SK-N-SH (cell line): ENCODE measurements at regions not wholly inside any gene's neighbourhood (a gene's known extent, or its start where the extent isn't known, plus 50 kb on each side); places are given as distances from the start of the nearest gene placed in this dataset.

Experiments used
- CTCF ChIA-PET: fragments of 300-600, 350-600 bp; formaldehyde crosslinking; extraction: SDS; loops from one replicate; lab custom pipeline; 2021; lab: Yijun Ruan, JAX
- POLR2A ChIA-PET: fragments of 350-600 bp; sonication (Branson Sonifier 250); formaldehyde crosslinking; extraction: SDS; loops from one replicate; lab custom pipeline; 2020; ENCODE audit warnings: antibody characterized with exemption, inconsistent platforms; lab: Yijun Ruan, JAX
- DNase-seq: peaks from one replicate; pipeline ENCODE4 v3.0.0; 2012
- H2AFZ ChIP-seq: fragments of 200-600 bp; sonication (generic); 2 replicates; pipeline ENCODE4 v1.8.1; 2016; ENCODE audit warnings: antibody characterized with exemption, mild to moderate bottlenecking, low read depth
- H3F3A ChIP-seq: fragments of 200-600 bp; sonication (generic); replicated peaks from 2 replicates; pipeline ENCODE3; 2016; ENCODE audit warnings: antibody characterized with exemption, mild to moderate bottlenecking; ENCODE audit not compliant: insufficient read depth
- H3K27ac ChIP-seq, 2 experiments: fragments of 200-500 bp in 1 of 2; fragments of 200-600 bp in 1 of 2; sonication (Bioruptor generic) in 1 of 2; sonication (generic), shearing (Covaris generic) in 1 of 2; 2 replicates each; pipeline versions ENCODE4 v1.5.1 to v1.6.1; 2014 to 2016; ENCODE audit warnings: low read depth in 2 of 2, inconsistent platforms in 1 of 2, low read length in 1 of 2, mild to moderate bottlenecking in 1 of 2, mixed read lengths in 1 of 2
- H3K27me3 ChIP-seq: fragments of 200-600 bp; sonication (generic), shearing (Covaris generic); 2 replicates; pipeline ENCODE4 v1.6.1; 2016; ENCODE audit warnings: mixed run types; ENCODE audit not compliant: insufficient read depth
- H3K36me3 ChIP-seq, 2 experiments: fragments of 200-500 bp in 1 of 2; fragments of 200-600 bp in 1 of 2; sonication (Bioruptor generic) in 1 of 2; sonication (generic) in 1 of 2; replicated peaks in 1 of 2; 2 replicates each; pipeline versions ENCODE3 to v1.5.1; 2014 to 2016; ENCODE audit warnings: low read length in 1 of 2, mild to moderate bottlenecking in 1 of 2; ENCODE audit not compliant: insufficient read depth in 2 of 2, control insufficient read depth in 1 of 2
- H3K4me1 ChIP-seq, 2 experiments: fragments of 200-500 bp in 1 of 2; fragments of 200-600 bp in 1 of 2; sonication (Bioruptor generic) in 1 of 2; sonication (generic), shearing (Covaris generic) in 1 of 2; 2 replicates each; pipeline versions ENCODE4 v1.5.1 to v1.6.1; 2014 to 2016; ENCODE audit warnings: low read depth in 1 of 2, low read length in 1 of 2, mixed run types in 1 of 2; ENCODE audit not compliant: insufficient read depth in 2 of 2, control insufficient read depth in 1 of 2
- H3K4me2 ChIP-seq: fragments of 200-600 bp; sonication (generic), shearing (Covaris generic); 2 replicates; pipeline ENCODE4 v1.6.1; 2017; ENCODE audit warnings: mixed run types
- H3K4me3 ChIP-seq, 2 experiments: fragments of 200-500 bp in 1 of 2; fragments of 200-600 bp in 1 of 2; sonication (Bioruptor generic) in 1 of 2; sonication (generic), shearing (Covaris generic) in 1 of 2; 2 replicates each; pipeline versions ENCODE4 v1.5.1 to v1.8.1; 2014 to 2016; ENCODE audit warnings: low read depth in 2 of 2, inconsistent platforms in 1 of 2, low read length in 1 of 2, mild to moderate bottlenecking in 1 of 2, mixed read lengths in 1 of 2, moderate library complexity in 1 of 2
- H3K79me2 ChIP-seq: fragments of 200-600 bp; sonication (generic); 2 replicates; pipeline ENCODE4 v1.8.1; 2017; ENCODE audit warnings: mild to moderate bottlenecking; ENCODE audit not compliant: insufficient read depth
- H3K9ac ChIP-seq: fragments of 200-600 bp; sonication (generic); 2 replicates; pipeline ENCODE4 v1.6.1; 2017; ENCODE audit warnings: mixed run types
- H3K9me2 ChIP-seq: fragments of 200-600 bp; sonication (generic); 2 replicates; pipeline ENCODE4 v1.6.1; 2017; ENCODE audit warnings: mixed run types
- H3K9me3 ChIP-seq: fragments of 200-600 bp; sonication (generic); 2 replicates; pipeline ENCODE4 v1.6.1; 2017; ENCODE audit warnings: mixed run types, mild to moderate bottlenecking, moderate library complexity
- H4K20me1 ChIP-seq: fragments of 200-600 bp; sonication (generic); 2 replicates; pipeline ENCODE4 v1.6.1; 2017; ENCODE audit warnings: mild to moderate bottlenecking, mixed run types; ENCODE audit not compliant: insufficient read depth
- ELF1 ChIP-seq: IDR thresholded peaks from 2 replicates; pipeline ENCODE4 v1.4.0; 2012
- EP300 ChIP-seq, 2 experiments: IDR thresholded peaks; 2 replicates each; pipeline versions ENCODE4 v1.4.0 to v1.6.1; 2012; ENCODE audit warnings: borderline replicate concordance in 1 of 2, low read depth in 1 of 2, low read length in 1 of 2
- FOXJ3 ChIP-seq: sonication (generic); formaldehyde crosslinking; IDR thresholded peaks from 2 replicates; pipeline ENCODE4 v1.5.1; 2020; ENCODE audit warnings: mild to moderate bottlenecking, missing genetic modification reagents
- MEF2A ChIP-seq: IDR thresholded peaks from 2 replicates; pipeline ENCODE4 v1.4.0; 2012; ENCODE audit warnings: low read depth, borderline replicate concordance
- NFIC ChIP-seq: IDR thresholded peaks from 2 replicates; pipeline ENCODE4 v1.4.0; 2012; ENCODE audit warnings: borderline replicate concordance
- POLR2AphosphoS5 ChIP-seq: IDR thresholded peaks from 2 replicates; pipeline ENCODE4 v1.6.1; 2012; ENCODE audit warnings: low read depth, low read length
- RAD21 ChIP-seq: IDR thresholded peaks from 2 replicates; pipeline ENCODE4 v1.6.1; 2012; ENCODE audit warnings: mild to moderate bottlenecking, low read length
- RCOR1 ChIP-seq: fragments of 150-350 bp; IDR thresholded peaks from 2 replicates; pipeline ENCODE4 v1.6.1; 2017; ENCODE audit warnings: antibody characterized with exemption, low read length
- RXRA ChIP-seq: IDR thresholded peaks from 2 replicates; pipeline ENCODE4 v1.4.0; 2012; ENCODE audit warnings: low read depth, mild to moderate bottlenecking, borderline replicate concordance
- SIN3A ChIP-seq: IDR thresholded peaks from 2 replicates; pipeline ENCODE4 v1.6.1; 2012; ENCODE audit warnings: low read depth, mild to moderate bottlenecking, low read length, moderate library complexity, borderline replicate concordance
- SMC3 ChIP-seq: IDR thresholded peaks from 2 replicates; pipeline ENCODE4 v1.6.1; 2012; ENCODE audit warnings: low read depth, low read length, improper control_type of control experiment
- WGBS: methylation state at CpG from one replicate; pipeline ENCODE4 v1.1.6; 2017; ENCODE audit warnings: low lambda C conversion rate; 5-methylcytosine and 5-hydroxymethylcytosine counted together
- TF ChIP-seq, protein P1 (sequence below): fragments of 200-600 bp; sonication (generic); IDR thresholded peaks from 2 replicates; pipeline ENCODE4 v1.6.1; 2017; ENCODE audit warnings: antibody characterized with exemption, mild to moderate bottlenecking, moderate library complexity
- TF ChIP-seq, protein P2 (sequence below): IDR thresholded peaks from 2 replicates; pipeline ENCODE4 v1.6.1; 2012; ENCODE audit warnings: mild to moderate bottlenecking, low read depth, low read length, moderate library complexity
- TF ChIP-seq, protein P3 (sequence below): fragments of 150-350 bp; IDR thresholded peaks from 2 replicates; pipeline ENCODE4 v1.6.1; 2017; ENCODE audit warnings: antibody characterized with exemption, low read length, low read depth, borderline replicate concordance
- TF ChIP-seq, protein P4 (sequence below): IDR thresholded peaks from 2 replicates; pipeline ENCODE4 v1.4.0; 2012; ENCODE audit warnings: low read depth

DNA sequence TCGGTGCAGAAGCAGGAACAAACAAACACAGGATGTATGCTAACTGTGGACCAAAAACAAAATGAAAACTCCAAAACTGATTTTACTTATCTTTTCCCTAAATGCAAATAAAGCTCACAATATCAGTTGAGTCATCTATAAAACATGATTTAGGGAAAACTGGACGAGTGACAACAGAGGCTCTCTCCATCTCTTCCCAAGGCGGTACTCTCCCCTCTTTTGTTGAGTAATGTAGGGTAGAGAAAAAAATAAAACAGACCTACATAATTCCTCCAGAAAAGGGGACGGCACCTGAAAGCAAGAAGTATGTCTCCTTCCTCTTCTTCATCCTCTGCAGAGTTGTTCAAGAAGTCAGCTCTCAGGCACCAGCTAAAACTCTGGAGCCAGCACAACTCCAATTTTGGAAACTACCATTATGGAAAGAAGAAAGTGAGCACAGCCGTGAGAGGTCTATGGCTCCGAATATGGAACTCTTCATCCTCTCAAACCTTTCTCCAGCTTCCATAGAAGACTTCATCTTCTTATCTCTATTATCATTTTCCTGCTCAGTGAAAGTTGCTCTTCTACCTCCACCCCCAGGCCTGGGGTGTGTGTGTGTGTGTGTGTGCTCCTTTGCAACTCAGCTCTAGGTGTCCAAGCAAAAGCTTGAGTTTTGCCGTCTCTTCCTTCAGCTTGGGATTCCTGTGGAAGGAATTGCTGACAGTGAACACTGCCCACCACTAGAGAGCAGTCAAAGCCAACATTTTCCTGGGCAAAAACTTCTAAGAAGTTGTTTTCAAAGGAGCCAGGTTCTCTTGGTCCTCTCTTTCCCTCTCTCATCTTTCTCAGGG is 155.4 kb downstream of the DIO2 start:
- peak; percentile 23 for DNase-seq
- Histone ChIP-seq H3K9me2 (no peaks in the 10 kb centered on the region), H3K9ac (no peak overlapping the region), H3K36me3 (no peaks in the 10 kb centered on the region), H3K27ac (no peak overlapping the region; a peak in 1 of 4 replicates), H3K79me2 (no peaks in the 10 kb centered on the region), H3F3A (no peaks in the 10 kb centered on the region), H3K27me3 (no peaks in the 10 kb centered on the region), H3K4me2 (peak overlapping the region; percentile 71), H3K4me1 (no peaks in the 10 kb centered on the region), H3K4me3 (peak overlapping the region in 1 of 2 experiments; percentile 35; a peak in 1 of 4 replicates), H2AFZ (peak overlapping the region; percentile 77; the same call in 1 of the 2 replicates), H3K9me3 (peaks cover 10% of the 10 kb centered on the region; the same call in 1 of the 2 replicates), H4K20me1 (no peaks in the 10 kb centered on the region)
- CTCF ChIA-PET: interaction anchor here (0.6 to 1.9 kb wide), 34 partner anchors 8 to 1122 kb away, joined by 3 to 37 read pairs (median 4); no protein-coding TSS in a partner anchor
- 15% methylated on average over 7 of the region's 7 CpGs for WGBS
- POLR2A ChIA-PET: no interaction called here
- TF ChIP-seq RAD21 (peak; percentile 86), RXRA (no peak), SMC3 (peak; percentile 88), ELF1 (no peak), NFIC (no peak), RCOR1 (no peak), POLR2AphosphoS5 (no peak), FOXJ3 (no peak), MEF2A (no peak), SIN3A (no peak), EP300 (IDR thresholded peaks at IDR 0.05; ENCODE audit: borderline replicate concordance in 1 of 2, low read depth in 1 of 2, low read length in 1 of 2) (no peak)
- TF ChIP-seq, protein P1, sequence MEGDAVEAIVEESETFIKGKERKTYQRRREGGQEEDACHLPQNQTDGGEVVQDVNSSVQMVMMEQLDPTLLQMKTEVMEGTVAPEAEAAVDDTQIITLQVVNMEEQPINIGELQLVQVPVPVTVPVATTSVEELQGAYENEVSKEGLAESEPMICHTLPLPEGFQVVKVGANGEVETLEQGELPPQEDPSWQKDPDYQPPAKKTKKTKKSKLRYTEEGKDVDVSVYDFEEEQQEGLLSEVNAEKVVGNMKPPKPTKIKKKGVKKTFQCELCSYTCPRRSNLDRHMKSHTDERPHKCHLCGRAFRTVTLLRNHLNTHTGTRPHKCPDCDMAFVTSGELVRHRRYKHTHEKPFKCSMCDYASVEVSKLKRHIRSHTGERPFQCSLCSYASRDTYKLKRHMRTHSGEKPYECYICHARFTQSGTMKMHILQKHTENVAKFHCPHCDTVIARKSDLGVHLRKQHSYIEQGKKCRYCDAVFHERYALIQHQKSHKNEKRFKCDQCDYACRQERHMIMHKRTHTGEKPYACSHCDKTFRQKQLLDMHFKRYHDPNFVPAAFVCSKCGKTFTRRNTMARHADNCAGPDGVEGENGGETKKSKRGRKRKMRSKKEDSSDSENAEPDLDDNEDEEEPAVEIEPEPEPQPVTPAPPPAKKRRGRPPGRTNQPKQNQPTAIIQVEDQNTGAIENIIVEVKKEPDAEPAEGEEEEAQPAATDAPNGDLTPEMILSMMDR: peak; percentile 83
- TF ChIP-seq, protein P2, sequence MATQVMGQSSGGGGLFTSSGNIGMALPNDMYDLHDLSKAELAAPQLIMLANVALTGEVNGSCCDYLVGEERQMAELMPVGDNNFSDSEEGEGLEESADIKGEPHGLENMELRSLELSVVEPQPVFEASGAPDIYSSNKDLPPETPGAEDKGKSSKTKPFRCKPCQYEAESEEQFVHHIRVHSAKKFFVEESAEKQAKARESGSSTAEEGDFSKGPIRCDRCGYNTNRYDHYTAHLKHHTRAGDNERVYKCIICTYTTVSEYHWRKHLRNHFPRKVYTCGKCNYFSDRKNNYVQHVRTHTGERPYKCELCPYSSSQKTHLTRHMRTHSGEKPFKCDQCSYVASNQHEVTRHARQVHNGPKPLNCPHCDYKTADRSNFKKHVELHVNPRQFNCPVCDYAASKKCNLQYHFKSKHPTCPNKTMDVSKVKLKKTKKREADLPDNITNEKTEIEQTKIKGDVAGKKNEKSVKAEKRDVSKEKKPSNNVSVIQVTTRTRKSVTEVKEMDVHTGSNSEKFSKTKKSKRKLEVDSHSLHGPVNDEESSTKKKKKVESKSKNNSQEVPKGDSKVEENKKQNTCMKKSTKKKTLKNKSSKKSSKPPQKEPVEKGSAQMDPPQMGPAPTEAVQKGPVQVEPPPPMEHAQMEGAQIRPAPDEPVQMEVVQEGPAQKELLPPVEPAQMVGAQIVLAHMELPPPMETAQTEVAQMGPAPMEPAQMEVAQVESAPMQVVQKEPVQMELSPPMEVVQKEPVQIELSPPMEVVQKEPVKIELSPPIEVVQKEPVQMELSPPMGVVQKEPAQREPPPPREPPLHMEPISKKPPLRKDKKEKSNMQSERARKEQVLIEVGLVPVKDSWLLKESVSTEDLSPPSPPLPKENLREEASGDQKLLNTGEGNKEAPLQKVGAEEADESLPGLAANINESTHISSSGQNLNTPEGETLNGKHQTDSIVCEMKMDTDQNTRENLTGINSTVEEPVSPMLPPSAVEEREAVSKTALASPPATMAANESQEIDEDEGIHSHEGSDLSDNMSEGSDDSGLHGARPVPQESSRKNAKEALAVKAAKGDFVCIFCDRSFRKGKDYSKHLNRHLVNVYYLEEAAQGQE: no peak
- TF ChIP-seq, protein P3, sequence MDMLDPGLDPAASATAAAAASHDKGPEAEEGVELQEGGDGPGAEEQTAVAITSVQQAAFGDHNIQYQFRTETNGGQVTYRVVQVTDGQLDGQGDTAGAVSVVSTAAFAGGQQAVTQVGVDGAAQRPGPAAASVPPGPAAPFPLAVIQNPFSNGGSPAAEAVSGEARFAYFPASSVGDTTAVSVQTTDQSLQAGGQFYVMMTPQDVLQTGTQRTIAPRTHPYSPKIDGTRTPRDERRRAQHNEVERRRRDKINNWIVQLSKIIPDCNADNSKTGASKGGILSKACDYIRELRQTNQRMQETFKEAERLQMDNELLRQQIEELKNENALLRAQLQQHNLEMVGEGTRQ: no peak
- TF ChIP-seq, protein P4, sequence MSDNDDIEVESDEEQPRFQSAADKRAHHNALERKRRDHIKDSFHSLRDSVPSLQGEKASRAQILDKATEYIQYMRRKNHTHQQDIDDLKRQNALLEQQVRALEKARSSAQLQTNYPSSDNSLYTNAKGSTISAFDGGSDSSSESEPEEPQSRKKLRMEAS: no peak
